ENCODE measurements at regions not wholly inside any gene's neighbourhood (a gene's known extent, or its start where the extent isn't known, plus 50 kb on each side); places are given as distances from the start of the nearest gene placed in this dataset.

DNA sequence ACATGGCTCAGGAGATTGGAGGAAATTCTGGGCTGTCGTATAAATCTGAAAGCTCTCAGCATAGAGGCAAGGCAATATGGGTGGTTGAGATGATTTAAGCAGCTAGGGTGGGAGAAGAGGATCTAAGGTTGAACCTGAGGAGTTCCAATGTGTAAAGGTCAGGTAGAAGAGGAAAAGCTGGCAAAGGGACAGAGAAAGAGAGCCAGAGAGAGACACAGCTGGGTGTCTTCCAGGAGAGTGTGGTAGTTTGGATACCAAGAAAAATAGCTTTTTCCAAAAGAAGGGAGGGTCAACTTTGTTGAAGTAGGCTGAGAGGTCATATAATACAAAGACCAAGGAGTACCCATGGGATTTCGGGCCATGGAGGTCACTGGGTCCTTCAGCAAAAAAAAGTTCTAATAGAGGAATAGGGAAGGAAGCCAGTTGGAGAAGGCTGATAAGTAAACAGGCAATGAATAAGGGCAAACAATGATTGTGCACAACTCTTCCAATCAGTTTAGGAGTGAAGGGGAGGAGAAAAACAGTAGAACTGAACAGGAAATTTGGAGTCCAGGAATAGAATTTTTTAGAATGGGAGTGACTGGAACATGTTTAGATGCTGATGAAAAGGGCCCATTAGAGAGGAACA, 135.1 kb downstream of the QRSL1 start (continued):
- TF ChIP-seq TBL1XR1 (IDR thresholded peaks at IDR 0.05; ENCODE audit: low read depth, low read length) (no peak), EP300 (IDR thresholded peaks at IDR 0.05; ENCODE audit: borderline replicate concordance in 1 of 2, control insufficient read depth in 1 of 2, low read depth in 2 of 2, low read length in 2 of 2) (no peak), BRCA1 (IDR thresholded peaks at IDR 0.05; ENCODE audit: low read depth, low read length) (no peak)
- TF ChIP-seq, protein P1, sequence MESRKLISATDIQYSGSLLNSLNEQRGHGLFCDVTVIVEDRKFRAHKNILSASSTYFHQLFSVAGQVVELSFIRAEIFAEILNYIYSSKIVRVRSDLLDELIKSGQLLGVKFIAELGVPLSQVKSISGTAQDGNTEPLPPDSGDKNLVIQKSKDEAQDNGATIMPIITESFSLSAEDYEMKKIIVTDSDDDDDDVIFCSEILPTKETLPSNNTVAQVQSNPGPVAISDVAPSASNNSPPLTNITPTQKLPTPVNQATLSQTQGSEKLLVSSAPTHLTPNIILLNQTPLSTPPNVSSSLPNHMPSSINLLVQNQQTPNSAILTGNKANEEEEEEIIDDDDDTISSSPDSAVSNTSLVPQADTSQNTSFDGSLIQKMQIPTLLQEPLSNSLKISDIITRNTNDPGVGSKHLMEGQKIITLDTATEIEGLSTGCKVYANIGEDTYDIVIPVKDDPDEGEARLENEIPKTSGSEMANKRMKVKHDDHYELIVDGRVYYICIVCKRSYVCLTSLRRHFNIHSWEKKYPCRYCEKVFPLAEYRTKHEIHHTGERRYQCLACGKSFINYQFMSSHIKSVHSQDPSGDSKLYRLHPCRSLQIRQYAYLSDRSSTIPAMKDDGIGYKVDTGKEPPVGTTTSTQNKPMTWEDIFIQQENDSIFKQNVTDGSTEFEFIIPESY (IDR thresholded peaks at IDR 0.05): no peak

DNA sequence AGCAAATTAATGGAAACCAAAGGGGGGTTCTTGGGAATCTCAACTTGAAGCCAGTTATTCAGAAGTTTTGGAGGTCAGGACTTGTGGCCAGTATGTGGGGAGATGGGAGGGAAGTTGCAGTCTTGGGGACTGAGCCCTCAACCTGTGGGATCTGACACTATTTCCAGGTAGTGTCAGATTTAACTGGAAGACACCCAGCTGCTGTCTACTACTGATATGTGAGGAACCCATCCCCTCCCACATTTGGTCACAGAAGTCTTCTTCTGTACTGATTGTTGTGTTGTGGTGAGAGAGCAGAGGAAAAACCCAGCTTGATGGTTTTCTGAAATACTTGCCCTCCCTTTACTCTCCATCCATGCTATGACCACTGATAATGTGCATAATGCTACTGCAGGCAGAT, 134.0 kb downstream of the QRSL1 start:
- in situ Hi-C loops (cut with MboI): no loop called here
- ATAC-seq: no peak
- TF ChIP-seq NR2C2 (IDR thresholded peaks at IDR 0.05; ENCODE audit: borderline replicate concordance, control insufficient read depth, insufficient read length, low read depth): no peak
- no peak for TF ChIP-seq PKNOX1 (IDR thresholded peaks at IDR 0.05)
- TF ChIP-seq REST (IDR thresholded peaks at IDR 0.05; ENCODE audit: low read depth, low read length): no peak
- TF ChIP-seq RUNX3 (IDR thresholded peaks at IDR 0.05; ENCODE audit: low read length): peak; percentile 40; the same call in 1 of the 2 replicates
- CTCF ChIA-PET: interaction anchor here (0.9 kb wide), 1 partner anchor 74 kb away, joined by 3 read pairs; no protein-coding TSS in a partner anchor
- SMC1A ChIA-PET (ENCODE audit: uncharacterized antibody, unreplicated experiment): no interaction called here
- BruUV-seq (replicated peaks): no TSS peak
- Histone ChIP-seq H3K27ac (ENCODE audit: control insufficient read depth, insufficient read depth) (no peak overlapping the region), H3K4me2 (ENCODE audit: control insufficient read depth, insufficient read depth) (no peak overlapping the region), H3K9me3 (replicated peaks; ENCODE audit: control insufficient read depth, insufficient read depth, low read length) (no peaks in the 10 kb centered on the region; the same call in 2 of the 3 replicates), H3K4me3 (no peak overlapping the region), H3K9ac (ENCODE audit: control insufficient read depth, insufficient read depth, low read length) (no peak overlapping the region), H3K36me3 (ENCODE audit: control insufficient read depth in 2 of 2, insufficient read depth in 2 of 2, low read length in 1 of 2) (no peaks in the 10 kb centered on the region), H2AFZ (ENCODE audit: control insufficient read depth, low read depth, low read length) (no peak overlapping the region), H4K20me1 (ENCODE audit: control insufficient read depth, insufficient read depth) (no peaks in the 10 kb centered on the region), H3K27me3 (replicated peaks in 1 of 2; ENCODE audit: control insufficient read depth in 2 of 2, insufficient read depth in 2 of 2, low read length in 1 of 2) (no peaks in the 10 kb centered on the region), H3K79me2 (ENCODE audit: control insufficient read depth, insufficient read depth, low read length) (no peaks in the 10 kb centered on the region), H3K4me1 (ENCODE audit: control insufficient read depth, insufficient read depth, low read length) (no peaks in the 10 kb centered on the region)
- DNase-seq (ENCODE audit: low read depth, low spot score): no peak
- POLR2A ChIA-PET: no interaction called here
- RAD21 ChIA-PET (ENCODE audit: unreplicated experiment): no interaction called here
- FAIRE-seq: no peak
- intact Hi-C loops (cut with micrococcal nuclease; ENCODE audit: unreplicated experiment): no loop called here
